ENCODE measurements at regions not wholly inside any gene's neighbourhood (a gene's known extent, or its start where the extent isn't known, plus 50 kb on each side); places are given as distances from the start of the nearest gene placed in this dataset.

GRCh38 chr10:43980313-43980712 lies 331.6 kb upstream of the ZNF32 start:
- TF ChIP-seq POLR2AphosphoS5 (IDR thresholded peaks at IDR 0.05; ENCODE audit: low read depth, low read length): no peak
- TF ChIP-seq JUN (IDR thresholded peaks at IDR 0.05; ENCODE audit: low read depth, low read length): no peak
- no peak for TF ChIP-seq GTF2F1 (IDR thresholded peaks at IDR 0.05; ENCODE audit: borderline replicate concordance, low read depth, low read length)
- no peak for TF ChIP-seq BRCA1 (IDR thresholded peaks at IDR 0.05; ENCODE audit: low read depth, low read length)
- no peak for TF ChIP-seq POLR2A (IDR thresholded peaks at IDR 0.05; ENCODE audit: control extremely low read depth in 1 of 2, low read depth in 2 of 2, low read length in 2 of 2)
- TF ChIP-seq ATF3 (IDR thresholded peaks at IDR 0.05; ENCODE audit: insufficient read depth, low read depth, low read length): no peak
- TF ChIP-seq MAX (IDR thresholded peaks at IDR 0.05): no peak
- TF ChIP-seq USF2 (IDR thresholded peaks at IDR 0.05; ENCODE audit: low read length): no peak
- TF ChIP-seq ZNF274 (IDR thresholded peaks at IDR 0.05; ENCODE audit: borderline replicate concordance, extremely low read depth, low read length): no peak
- no peak for TF ChIP-seq EZH2 (IDR thresholded peaks at IDR 0.05; ENCODE audit: low read depth, low read length, severe bottlenecking)
- no peak for TF ChIP-seq CTCF (IDR thresholded peaks at IDR 0.05; ENCODE audit: control extremely low read depth in 1 of 3, insufficient read depth in 1 of 3, low read depth in 1 of 3, low read length in 3 of 3)
- no peak for TF ChIP-seq EP300 (IDR thresholded peaks at IDR 0.05; ENCODE audit: borderline replicate concordance in 1 of 2, low read depth in 2 of 2, low read length in 2 of 2)
- no peak for TF ChIP-seq TEAD4 (IDR thresholded peaks at IDR 0.05; ENCODE audit: low read depth, low read length)

Measured in H1 (cell line).